ENCODE measurements at regions not wholly inside any gene's neighbourhood (a gene's known extent, or its start where the extent isn't known, plus 50 kb on each side); places are given as distances from the start of the nearest gene placed in this dataset.

GRCh38 chr3:194235160-194235559, 99.2 kb downstream of the HES1 start:
- intact Hi-C loops (cut with DNase I): no loop called here
- Histone ChIP-seq H3K27me3 (no peaks in the 10 kb centered on the region), H3K27ac (no peak overlapping the region), H3K9me3 (no peaks in the 10 kb centered on the region), H3K36me3 (no peaks in the 10 kb centered on the region), H3K4me1 (ENCODE audit: insufficient read depth) (no peaks in the 10 kb centered on the region), H3K4me3 (no peak overlapping the region)
- no peak for DNase-seq
- 60 to 77% (median 75%) methylated on average over 2 of the region's 2 CpGs for WGBS, 3 donors
- TF ChIP-seq CTCF (IDR thresholded peaks at IDR 0.05) (no peak), POLR2A (IDR thresholded peaks at IDR 0.05) (no peak), EP300 (IDR thresholded peaks at IDR 0.05) (no peak)

- H3K27me3 ChIP-seq: no peaks in the 10 kb centered on the region
- H3K4me3 ChIP-seq: no peak overlapping the region
- DNase-seq: no peak
- H3K4me1 ChIP-seq (ENCODE audit: insufficient read depth): no peaks in the 10 kb centered on the region
- no peak overlapping the region for H3K27ac ChIP-seq
- H3K9me3 ChIP-seq: no peaks in the 10 kb centered on the region
- no peak for TF ChIP-seq CTCF (IDR thresholded peaks at IDR 0.05)
- TF ChIP-seq EP300 (IDR thresholded peaks at IDR 0.05): no peak
- no peak for TF ChIP-seq POLR2A (IDR thresholded peaks at IDR 0.05)
- 91 to 95% (median 95%) methylated on average over 5 of the region's 5 CpGs for WGBS, 3 donors
- intact Hi-C loops (cut with DNase I): no loop called here
- no peaks in the 10 kb centered on the region for H3K36me3 ChIP-seq
These were observed 101.2 kb downstream of the HES1 start for GRCh38 chr3:194237110-194237509.

GRCh38 chr3:194240766-194241165, 104.8 kb downstream of the HES1 start:
- 88 to 95% (median 91%) methylated on average over 7 of the region's 7 CpGs for WGBS, 3 donors
- DNase-seq: no peak
- Histone ChIP-seq H3K27me3 (no peaks in the 10 kb centered on the region), H3K4me1 (ENCODE audit: insufficient read depth) (no peaks in the 10 kb centered on the region), H3K36me3 (no peaks in the 10 kb centered on the region), H3K4me3 (no peak overlapping the region), H3K9me3 (no peaks in the 10 kb centered on the region), H3K27ac (no peak overlapping the region)
- intact Hi-C loops (cut with DNase I): loop anchor here in 1 of 4 donors (10.0 kb wide), 1 partner anchor 46 kb away; no protein-coding TSS in a partner anchor
- TF ChIP-seq POLR2A (IDR thresholded peaks at IDR 0.05): no peak
- TF ChIP-seq CTCF (IDR thresholded peaks at IDR 0.05): no peak
- no peak for TF ChIP-seq EP300 (IDR thresholded peaks at IDR 0.05)

- Histone ChIP-seq H3K4me3 (no peak overlapping the region), H3K9me3 (no peaks in the 10 kb centered on the region), H3K27me3 (no peaks in the 10 kb centered on the region), H3K4me1 (ENCODE audit: insufficient read depth) (peaks cover 4% of the 10 kb centered on the region), H3K27ac (no peak overlapping the region), H3K36me3 (no peaks in the 10 kb centered on the region)
- DNase-seq: no peak
- intact Hi-C loops (cut with DNase I): loop anchor here in 1 of 4 donors (10.0 kb wide), 1 partner anchor 49 kb away; no protein-coding TSS in a partner anchor
- WGBS, 3 donors: 74 to 77% (median 74%) methylated on average over 4 of the region's 4 CpGs
- no peak for TF ChIP-seq CTCF (IDR thresholded peaks at IDR 0.05)
- no peak for TF ChIP-seq EP300 (IDR thresholded peaks at IDR 0.05)
- no peak for TF ChIP-seq POLR2A (IDR thresholded peaks at IDR 0.05)
These were observed 107.4 kb downstream of the HES1 start for GRCh38 chr3:194243172-194243837.
